H1 (cell line): ENCODE measurements at regions not wholly inside any gene's neighbourhood (a gene's known extent, or its start where the extent isn't known, plus 50 kb on each side); places are given as distances from the start of the nearest gene placed in this dataset.

Source experiments
- CTCF ChIA-PET: fragments of 300-600 bp; sonication (Branson Sonifier 250); formaldehyde crosslinking; loops from one replicate; lab custom pipeline; 2021; ENCODE audit not compliant: partially characterized antibody; lab: Charles Lee
- POLR2A ChIA-PET: fragments of 300-600 bp; sonication (Branson Sonifier 250); formaldehyde crosslinking; loops from one replicate; lab custom pipeline; 2021; ENCODE audit warnings: inconsistent platforms; ENCODE audit not compliant: partially characterized antibody; lab: Charles Lee
- DNase-seq, 2 experiments: peaks; one replicate each; pipeline versions ENCODE4 v3.0.0 to v3.0.0-alpha.2; 2010 to 2022; ENCODE audit warnings: low spot score in 2 of 2, low read depth in 1 of 2, mixed read lengths in 1 of 2
- FAIRE-seq: peaks from 2 replicates; lab custom pipeline; 2011; peaks lifted over from hg19 to GRCh38; lab: Jason Lieb, UNC
- H2AFZ ChIP-seq: 2 replicates; pipeline ENCODE4 v1.8.1; 2012; ENCODE audit warnings: low read length, inconsistent platforms
- H2AK5ac ChIP-seq: 2 replicates; pipeline ENCODE4 v1.6.1; 2013; ENCODE audit warnings: low read depth, low read length
- H2BK120ac ChIP-seq: replicated peaks from 2 replicates; pipeline ENCODE3; 2013; ENCODE audit warnings: low read depth, low read length, inconsistent platforms
- H2BK12ac ChIP-seq: 2 replicates; pipeline ENCODE4 v1.6.1; 2013; ENCODE audit warnings: low read depth, low read length
- H2BK15ac ChIP-seq: 2 replicates; pipeline ENCODE4 v1.6.1; 2013; ENCODE audit warnings: low read length
- H2BK20ac ChIP-seq: 2 replicates; pipeline ENCODE4 v1.6.1; 2013; ENCODE audit warnings: low read length
- H2BK5ac ChIP-seq: 2 replicates; pipeline ENCODE4 v1.6.1; 2013; ENCODE audit warnings: low read depth, low read length
- H3K14ac ChIP-seq: 2 replicates; pipeline ENCODE4 v1.6.1; 2013; ENCODE audit warnings: inconsistent platforms; ENCODE audit not compliant: insufficient read length
- H3K18ac ChIP-seq: 2 replicates; pipeline ENCODE4 v1.6.1; 2013; ENCODE audit warnings: low read length; ENCODE audit errors: extremely low read depth
- H3K23ac ChIP-seq: 2 replicates; pipeline ENCODE4 v1.6.1; 2013; ENCODE audit warnings: inconsistent platforms; ENCODE audit not compliant: insufficient read length
- H3K23me2 ChIP-seq: 2 replicates; pipeline ENCODE4 v1.6.1; 2013; ENCODE audit warnings: low read depth, low read length
- H3K27ac ChIP-seq: 2 replicates; pipeline ENCODE4 v1.6.1; 2011; ENCODE audit warnings: low read depth, low read length, inconsistent platforms
- H3K27me3 ChIP-seq, 4 experiments: replicated peaks in 1 of 4; 1 replicate in 1 of 4; 2 replicates in 3 of 4; pipeline versions ENCODE4 v1.6.1 to v1.8.1; 2011 to 2013; ENCODE audit warnings: low read length in 3 of 4, mild to moderate bottlenecking in 3 of 4, inconsistent platforms in 2 of 4, mixed read lengths in 2 of 4, moderate library complexity in 1 of 4; ENCODE audit not compliant: control insufficient read depth in 3 of 4, insufficient read depth in 3 of 4; ENCODE audit errors: extremely low read depth in 1 of 4
- H3K36me3 ChIP-seq, 4 experiments: 2 replicates each; pipeline versions ENCODE4 v1.6.1 to v1.8.1; 2011 to 2013; ENCODE audit warnings: mild to moderate bottlenecking in 4 of 4, low read length in 3 of 4, moderate library complexity in 2 of 4, control low read depth in 1 of 4, inconsistent platforms in 1 of 4; ENCODE audit not compliant: insufficient read depth in 4 of 4, control insufficient read depth in 2 of 4
- H3K4ac ChIP-seq: replicated peaks from 2 replicates; pipeline ENCODE3; 2013; ENCODE audit warnings: low read length, low read depth, mixed read lengths, inconsistent platforms; ENCODE audit not compliant: insufficient read length
- H3K4me1 ChIP-seq, 4 experiments: replicated peaks in 1 of 4; 1 replicate in 1 of 4; 2 replicates in 3 of 4; pipeline versions ENCODE4 v1.6.1 to v1.8.1; 2011 to 2013; ENCODE audit warnings: low read length in 3 of 4, inconsistent platforms in 2 of 4, mixed read lengths in 1 of 4; ENCODE audit not compliant: insufficient read depth in 4 of 4, control insufficient read depth in 3 of 4
- H3K4me2 ChIP-seq, 2 experiments: 2 replicates each; pipeline versions ENCODE4 v1.6.1 to v1.8.1; 2011 to 2013; ENCODE audit warnings: low read depth in 2 of 2, low read length in 2 of 2, control low read depth in 1 of 2, inconsistent platforms in 1 of 2, mild to moderate bottlenecking in 1 of 2; ENCODE audit not compliant: insufficient read depth in 1 of 2
- H3K4me3 ChIP-seq, 4 experiments: fragments of 200-600, 300-600 bp in 1 of 4; sonication (generic), shearing (Covaris generic), sonication (Bioruptor Twin) in 1 of 4; 2 replicates each; pipeline versions ENCODE4 v1.5.1 to v1.8.1; 2011 to 2016; ENCODE audit warnings: low read length in 4 of 4, low read depth in 3 of 4, control low read depth in 2 of 4, inconsistent platforms in 2 of 4, mild to moderate bottlenecking in 2 of 4, mixed read lengths in 1 of 4, moderate library complexity in 1 of 4; ENCODE audit not compliant: insufficient read depth in 2 of 4; ENCODE audit errors: extremely low read depth in 1 of 4
- H3K56ac ChIP-seq: replicated peaks from 2 replicates; pipeline ENCODE3; 2013; ENCODE audit warnings: low read depth, mild to moderate bottlenecking, mixed read lengths, low read length, inconsistent platforms; ENCODE audit not compliant: insufficient read length
- H3K79me1 ChIP-seq: 2 replicates; pipeline ENCODE4 v1.6.1; 2013; ENCODE audit warnings: low read depth, low read length, control low read depth
- H3K79me2 ChIP-seq, 2 experiments: 2 replicates each; pipeline versions ENCODE4 v1.6.1 to v1.8.1; 2012 to 2013; ENCODE audit warnings: low read length in 2 of 2, mild to moderate bottlenecking in 2 of 2, inconsistent platforms in 1 of 2; ENCODE audit not compliant: insufficient read depth in 2 of 2, control insufficient read depth in 1 of 2
- H3K9ac ChIP-seq, 4 experiments: replicated peaks in 1 of 4; 1 replicate in 1 of 4; 2 replicates in 3 of 4; pipeline versions ENCODE4 v1.6.1 to v1.8.1; 2011 to 2013; ENCODE audit warnings: low read depth in 3 of 4, low read length in 3 of 4, control low read depth in 2 of 4, mild to moderate bottlenecking in 2 of 4, moderate library complexity in 2 of 4, inconsistent platforms in 1 of 4; ENCODE audit errors: extremely low read depth in 1 of 4
- H3K9me3 ChIP-seq, 2 experiments: 2 replicates each; pipeline versions ENCODE4 v1.6.1 to v1.8.1; 2012 to 2013; ENCODE audit warnings: mild to moderate bottlenecking in 2 of 2, moderate library complexity in 2 of 2, control low read depth in 1 of 2, inconsistent platforms in 1 of 2, low read depth in 1 of 2, low read length in 1 of 2, mixed read lengths in 1 of 2; ENCODE audit not compliant: insufficient read depth in 2 of 2
- H4K20me1 ChIP-seq, 2 experiments: replicated peaks in 1 of 2; 2 replicates each; pipeline versions ENCODE3 to v1.8.1; 2011 to 2013; ENCODE audit warnings: inconsistent platforms in 2 of 2, low read length in 2 of 2, mild to moderate bottlenecking in 1 of 2; ENCODE audit not compliant: insufficient read depth in 2 of 2, control insufficient read depth in 1 of 2
- H4K5ac ChIP-seq: 2 replicates; pipeline ENCODE4 v1.6.1; 2013; ENCODE audit warnings: low read length, low read depth, mixed read lengths, inconsistent platforms; ENCODE audit not compliant: insufficient read length
- H4K8ac ChIP-seq: 2 replicates; pipeline ENCODE4 v1.8.0; 2013; ENCODE audit warnings: mild to moderate bottlenecking, moderate library complexity, low read length, inconsistent platforms; ENCODE audit not compliant: insufficient read depth; ENCODE audit errors: extremely low read depth
- H4K91ac ChIP-seq: replicated peaks from 2 replicates; pipeline ENCODE3; 2013; ENCODE audit warnings: low read length, mixed read lengths, inconsistent platforms; ENCODE audit not compliant: insufficient read length
- E2F6 ChIP-seq: IDR thresholded peaks from 2 replicates; pipeline ENCODE4 v1.6.1; 2012; ENCODE audit warnings: inconsistent platforms
- EZH2 ChIP-seq: fragments of 200-600 bp; sonication (generic); IDR thresholded peaks from 2 replicates; pipeline ENCODE4 v1.7.1; 2012; ENCODE audit warnings: low read depth, mild to moderate bottlenecking, moderate library complexity, low read length, inconsistent platforms; ENCODE audit not compliant: severe bottlenecking
- JUN ChIP-seq: IDR thresholded peaks from 2 replicates; pipeline ENCODE4 v1.6.1; 2011; ENCODE audit warnings: low read depth, mild to moderate bottlenecking, improper control_type of control experiment, low read length
- RXRA ChIP-seq: IDR thresholded peaks from 2 replicates; pipeline ENCODE4 v1.6.1; 2011; ENCODE audit warnings: low read depth, mild to moderate bottlenecking, low read length, moderate library complexity; ENCODE audit not compliant: insufficient read depth
- SAP30 ChIP-seq: fragments of 300-600 bp; sonication (generic); IDR thresholded peaks from 2 replicates; pipeline ENCODE4 v1.7.1; 2012; ENCODE audit warnings: low read length, moderate library complexity, mild to moderate bottlenecking, inconsistent platforms; ENCODE audit not compliant: insufficient read depth, insufficient replicate concordance
- SRF ChIP-seq: IDR thresholded peaks from 2 replicates; pipeline ENCODE4 v1.6.1; 2011; ENCODE audit warnings: mild to moderate bottlenecking, low read depth, low read length, moderate library complexity
- TAF7 ChIP-seq: optimal IDR thresholded peaks from 2 replicates; pipeline ENCODE3; 2011; ENCODE audit warnings: low read depth, mild to moderate bottlenecking, inconsistent platforms, low read length, moderate library complexity, borderline replicate concordance
- ZNF274 ChIP-seq: IDR thresholded peaks from 2 replicates; pipeline ENCODE4 v1.7.0; 2012; ENCODE audit warnings: low read length, borderline replicate concordance; ENCODE audit errors: extremely low read depth
- TF ChIP-seq, protein P1 (sequence below), 3 experiments: IDR thresholded peaks; 1 replicate in 2 of 3; 2 replicates in 1 of 3; pipeline versions ENCODE4 v1.5.1 to v1.6.1; 2011; ENCODE audit warnings: low read length in 3 of 3, mild to moderate bottlenecking in 3 of 3, inconsistent platforms in 2 of 3, low read depth in 1 of 3, moderate library complexity in 1 of 3; ENCODE audit not compliant: insufficient read depth in 1 of 3; ENCODE audit errors: control extremely low read depth in 1 of 3

DNA sequence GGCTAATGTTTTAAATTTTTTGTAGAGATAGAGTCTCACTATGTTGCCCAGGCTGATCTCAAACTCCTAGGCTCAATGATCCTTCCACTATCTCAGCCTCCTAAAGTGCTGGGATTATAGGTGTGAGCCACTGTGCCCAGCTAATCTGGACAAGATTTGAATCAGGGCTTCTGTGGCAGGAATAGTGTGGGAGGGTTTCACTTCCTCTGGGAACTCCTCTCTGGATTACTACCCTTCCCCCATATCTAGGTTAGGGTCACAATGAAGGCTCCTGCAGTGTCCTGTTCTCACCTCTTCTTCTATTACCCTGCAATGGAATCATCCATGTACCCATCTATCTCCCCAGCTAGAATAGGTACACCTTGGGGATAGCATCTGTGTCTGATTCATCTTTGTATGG, 133.6 kb upstream of the RAB4A start:
- Histone ChIP-seq H3K9ac (no peak overlapping the region), H3K79me2 (no peaks in the 10 kb centered on the region), H3K79me1 (no peaks in the 10 kb centered on the region), H4K8ac (no peak overlapping the region)
- TF ChIP-seq EZH2 (no peak), JUN (no peak), SAP30 (no peak), ZNF274 (no peak), SRF (no peak), RXRA (no peak), TAF7 (no peak), E2F6 (no peak)
- TF ChIP-seq, protein P1, sequence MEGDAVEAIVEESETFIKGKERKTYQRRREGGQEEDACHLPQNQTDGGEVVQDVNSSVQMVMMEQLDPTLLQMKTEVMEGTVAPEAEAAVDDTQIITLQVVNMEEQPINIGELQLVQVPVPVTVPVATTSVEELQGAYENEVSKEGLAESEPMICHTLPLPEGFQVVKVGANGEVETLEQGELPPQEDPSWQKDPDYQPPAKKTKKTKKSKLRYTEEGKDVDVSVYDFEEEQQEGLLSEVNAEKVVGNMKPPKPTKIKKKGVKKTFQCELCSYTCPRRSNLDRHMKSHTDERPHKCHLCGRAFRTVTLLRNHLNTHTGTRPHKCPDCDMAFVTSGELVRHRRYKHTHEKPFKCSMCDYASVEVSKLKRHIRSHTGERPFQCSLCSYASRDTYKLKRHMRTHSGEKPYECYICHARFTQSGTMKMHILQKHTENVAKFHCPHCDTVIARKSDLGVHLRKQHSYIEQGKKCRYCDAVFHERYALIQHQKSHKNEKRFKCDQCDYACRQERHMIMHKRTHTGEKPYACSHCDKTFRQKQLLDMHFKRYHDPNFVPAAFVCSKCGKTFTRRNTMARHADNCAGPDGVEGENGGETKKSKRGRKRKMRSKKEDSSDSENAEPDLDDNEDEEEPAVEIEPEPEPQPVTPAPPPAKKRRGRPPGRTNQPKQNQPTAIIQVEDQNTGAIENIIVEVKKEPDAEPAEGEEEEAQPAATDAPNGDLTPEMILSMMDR (IDR thresholded peaks at IDR 0.05; ENCODE audit: control extremely low read depth in 1 of 3, insufficient read depth in 1 of 3, low read depth in 1 of 3, low read length in 3 of 3) = no peak
- TF ChIP-seq, all 59 proteins: peak for 0
- no peak overlapping the region for H2AFZ ChIP-seq
- no peaks in the 10 kb centered on the region for H3K23me2 ChIP-seq
- H3K14ac ChIP-seq = no peak overlapping the region
- H3K27ac ChIP-seq = no peak overlapping the region
- H3K56ac ChIP-seq = no peak overlapping the region
- H2BK15ac ChIP-seq = no peak overlapping the region
- H2BK12ac ChIP-seq = no peak overlapping the region
- DNase-seq = no peak
- H2BK120ac ChIP-seq = no peak overlapping the region
- H4K91ac ChIP-seq = no peak overlapping the region
- H3K18ac ChIP-seq = no peak overlapping the region
- peaks cover 9 to 13% of the 10 kb centered on the region in 2 experiments for H3K9me3 ChIP-seq
- H2AK5ac ChIP-seq = no peak overlapping the region
- ChIA-PET CTCF (interaction anchor here (0.7 to 1.2 kb wide), 4 partner anchors 11 to 29 kb away, joined by 3 to 4 read pairs (median 3); no protein-coding TSS in a partner anchor), POLR2A (no interaction called here)
- no peak overlapping the region for H3K4me2 ChIP-seq
- no peaks in the 10 kb centered on the region for H3K4me1 ChIP-seq
- FAIRE-seq = no peak
- no peak overlapping the region for H4K5ac ChIP-seq
- no peak overlapping the region for H2BK5ac ChIP-seq
- no peaks in the 10 kb centered on the region; a peak in 1 of 7 replicates for H3K27me3 ChIP-seq
- no peak overlapping the region for H3K23ac ChIP-seq
- no peaks in the 10 kb centered on the region for H4K20me1 ChIP-seq
- no peak overlapping the region for H3K4me3 ChIP-seq
- no peak overlapping the region for H3K4ac ChIP-seq
- H2BK20ac ChIP-seq = no peak overlapping the region
- H3K36me3 ChIP-seq = no peaks in the 10 kb centered on the region
